Trophoblast cell (in vitro differentiated cells and primary cell): ENCODE measurements at regions not wholly inside any gene's neighbourhood (a gene's known extent, or its start where the extent isn't known, plus 50 kb on each side); places are given as distances from the start of the nearest gene placed in this dataset.

ENCODE experiments used
- DNase-seq, 2 donors: peaks; one replicate each; pipeline ENCODE4 v3.0.0-alpha.2; 2016
- H2AFZ ChIP-seq: 2 replicates; pipeline ENCODE4 v1.6.1; 2013; ENCODE audit warnings: low read length, moderate library complexity, mild to moderate bottlenecking; ENCODE audit not compliant: insufficient read depth, poor library complexity
- H2AK5ac ChIP-seq: 2 replicates; pipeline ENCODE4 v1.6.1; 2013; ENCODE audit warnings: mild to moderate bottlenecking, low read length
- H2BK120ac ChIP-seq: 2 replicates; pipeline ENCODE4 v1.6.1; 2013; ENCODE audit warnings: low read length, mild to moderate bottlenecking, moderate library complexity; ENCODE audit not compliant: insufficient read depth, poor library complexity
- H2BK12ac ChIP-seq: 2 replicates; pipeline ENCODE4 v1.6.1; 2013; ENCODE audit warnings: mild to moderate bottlenecking, low read length, moderate library complexity
- H2BK5ac ChIP-seq: 2 replicates; pipeline ENCODE4 v1.6.1; 2013; ENCODE audit warnings: low read length, low read depth, moderate library complexity, mild to moderate bottlenecking; ENCODE audit not compliant: poor library complexity
- H3K14ac ChIP-seq: 2 replicates; pipeline ENCODE4 v1.6.1; 2013; ENCODE audit warnings: mild to moderate bottlenecking, low read length
- H3K18ac ChIP-seq: 2 replicates; pipeline ENCODE4 v1.6.1; 2013; ENCODE audit warnings: mild to moderate bottlenecking, low read length
- H3K23ac ChIP-seq: 2 replicates; pipeline ENCODE4 v1.6.1; 2013; ENCODE audit warnings: low read length
- H3K27ac ChIP-seq: 2 replicates; pipeline ENCODE4 v1.5.1; 2013; ENCODE audit warnings: low read depth, mild to moderate bottlenecking, inconsistent platforms, low read length, moderate library complexity
- H3K27me3 ChIP-seq: 2 replicates; pipeline ENCODE4 v1.6.1; 2013; ENCODE audit warnings: inconsistent platforms, mild to moderate bottlenecking, low read length, moderate library complexity; ENCODE audit not compliant: insufficient read depth
- H3K36me3 ChIP-seq, 2 experiments: 1 replicate in 1 of 2; 2 replicates in 1 of 2; pipeline ENCODE4 v1.6.1; 2013; ENCODE audit warnings: low read length in 2 of 2, mild to moderate bottlenecking in 2 of 2, moderate library complexity in 1 of 2; ENCODE audit not compliant: insufficient read depth in 2 of 2, control insufficient read depth in 1 of 2
- H3K4ac ChIP-seq: 2 replicates; pipeline ENCODE4 v1.6.1; 2013; ENCODE audit warnings: low read depth, mild to moderate bottlenecking, low read length, moderate library complexity
- H3K4me1 ChIP-seq, 2 experiments: 1 replicate in 1 of 2; 2 replicates in 1 of 2; pipeline ENCODE4 v1.6.1; 2013; ENCODE audit warnings: low read length in 2 of 2, mild to moderate bottlenecking in 2 of 2, moderate library complexity in 1 of 2; ENCODE audit not compliant: insufficient read depth in 2 of 2, control insufficient read depth in 1 of 2
- H3K4me2 ChIP-seq: 2 replicates; pipeline ENCODE4 v1.6.1; 2013; ENCODE audit warnings: inconsistent platforms, mild to moderate bottlenecking, low read length, moderate library complexity
- H3K4me3 ChIP-seq: 2 replicates; pipeline ENCODE4 v1.5.1; 2013; ENCODE audit warnings: mild to moderate bottlenecking, low read depth, low read length, inconsistent platforms
- H3K79me1 ChIP-seq: one replicate; pipeline ENCODE4 v1.6.1; 2013; ENCODE audit warnings: low read length
- H3K79me2 ChIP-seq: 2 replicates; pipeline ENCODE4 v1.6.1; 2013; ENCODE audit warnings: low read length, mild to moderate bottlenecking; ENCODE audit not compliant: control insufficient read depth, insufficient read depth, poor library complexity
- H3K9ac ChIP-seq: 2 replicates; pipeline ENCODE4 v1.6.1; 2013; ENCODE audit warnings: mild to moderate bottlenecking, low read length
- H3K9me3 ChIP-seq: 2 replicates; pipeline ENCODE4 v1.6.1; 2013; ENCODE audit warnings: low read depth, mild to moderate bottlenecking, control low read depth, inconsistent platforms, low read length; ENCODE audit not compliant: insufficient read depth
- H4K12ac ChIP-seq: 2 replicates; pipeline ENCODE4 v1.6.1; 2013; ENCODE audit warnings: low read depth, mild to moderate bottlenecking, low read length, moderate library complexity
- H4K8ac ChIP-seq: 2 replicates; pipeline ENCODE4 v1.6.1; 2013; ENCODE audit warnings: low read depth, mild to moderate bottlenecking, low read length, moderate library complexity
- H4K91ac ChIP-seq: one replicate; pipeline ENCODE4 v1.6.1; 2013; ENCODE audit warnings: low read depth, mild to moderate bottlenecking, low read length, moderate library complexity
- WGBS: extraction: QIAGEN DNeasy Blood & Tissue Kit; methylation state at CpG from one replicate; pipeline ENCODE4 v1.1.7; 2013; ENCODE audit warnings: missing lambda C conversion rate; ENCODE audit not compliant: insufficient read length, insufficient coverage; ENCODE audit errors: extremely low coverage; 5-methylcytosine and 5-hydroxymethylcytosine counted together

DNA sequence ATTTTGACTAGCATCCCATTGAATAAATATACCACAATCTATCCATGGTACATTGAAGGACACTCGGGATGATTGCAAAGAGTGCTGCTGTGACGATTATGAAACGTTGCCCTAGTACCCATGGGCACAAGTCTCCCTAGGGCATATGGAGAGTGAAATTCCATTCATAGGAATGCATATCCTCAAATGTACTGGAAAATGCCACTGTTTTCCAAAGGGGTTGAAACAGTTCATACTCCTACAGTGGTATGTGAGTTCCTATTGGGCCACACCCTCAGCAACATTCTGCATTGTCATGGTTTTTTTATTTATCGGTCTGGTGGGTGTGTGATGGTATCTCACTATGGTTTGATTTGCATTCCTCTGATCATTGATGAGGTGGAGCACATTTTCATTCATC is 130.6 kb downstream of the TWIST2 start:
- DNase-seq = no peak
- Histone ChIP-seq H3K79me1 (no peaks in the 10 kb centered on the region), H2BK5ac (no peak overlapping the region), H3K4me3 (no peak overlapping the region), H4K8ac (no peak overlapping the region), H4K12ac (no peak overlapping the region), H3K18ac (no peak overlapping the region), H3K4me2 (no peak overlapping the region), H3K9me3 (peaks cover 7% of the 10 kb centered on the region), H3K27me3 (no peaks in the 10 kb centered on the region), H3K4me1 (no peaks in the 10 kb centered on the region), H3K4ac (no peak overlapping the region), H3K23ac (no peak overlapping the region), H4K91ac (no peak overlapping the region), H2BK120ac (no peak overlapping the region), H3K14ac (no peak overlapping the region), H2AFZ (no peak overlapping the region), H2AK5ac (no peak overlapping the region), H2BK12ac (no peak overlapping the region), H3K27ac (no peak overlapping the region), H3K79me2 (no peaks in the 10 kb centered on the region), H3K9ac (no peak overlapping the region), H3K36me3 (no peaks in the 10 kb centered on the region)
- no CpG with 5 or more reads among the region's 4 CpGs for WGBS

GRCh38 chr2:238979636-238980035 is 131.8 kb downstream of the TWIST2 start:
- no peak overlapping the region for H4K8ac ChIP-seq
- no peak overlapping the region for H3K4me3 ChIP-seq
- H2AK5ac ChIP-seq = no peak overlapping the region
- no CpG with 5 or more reads among the region's 4 CpGs for WGBS
- H2BK12ac ChIP-seq = no peak overlapping the region
- no peaks in the 10 kb centered on the region for H3K27me3 ChIP-seq
- no peaks in the 10 kb centered on the region for H3K4me1 ChIP-seq
- H3K79me1 ChIP-seq = no peaks in the 10 kb centered on the region
- H3K18ac ChIP-seq = no peak overlapping the region
- H3K79me2 ChIP-seq = no peaks in the 10 kb centered on the region
- H4K91ac ChIP-seq = no peak overlapping the region
- no peak overlapping the region for H3K14ac ChIP-seq
- no peak overlapping the region for H4K12ac ChIP-seq
- no peak overlapping the region for H3K23ac ChIP-seq
- no peak overlapping the region for H3K4me2 ChIP-seq
- H2BK5ac ChIP-seq = no peak overlapping the region
- H3K9ac ChIP-seq = no peak overlapping the region
- no peak overlapping the region for H3K27ac ChIP-seq
- H3K9me3 ChIP-seq = peaks cover 7% of the 10 kb centered on the region
- no peak overlapping the region for H2AFZ ChIP-seq
- no peak overlapping the region for H2BK120ac ChIP-seq
- no peaks in the 10 kb centered on the region for H3K36me3 ChIP-seq
- no peak overlapping the region for H3K4ac ChIP-seq
- no peak for DNase-seq

DNA sequence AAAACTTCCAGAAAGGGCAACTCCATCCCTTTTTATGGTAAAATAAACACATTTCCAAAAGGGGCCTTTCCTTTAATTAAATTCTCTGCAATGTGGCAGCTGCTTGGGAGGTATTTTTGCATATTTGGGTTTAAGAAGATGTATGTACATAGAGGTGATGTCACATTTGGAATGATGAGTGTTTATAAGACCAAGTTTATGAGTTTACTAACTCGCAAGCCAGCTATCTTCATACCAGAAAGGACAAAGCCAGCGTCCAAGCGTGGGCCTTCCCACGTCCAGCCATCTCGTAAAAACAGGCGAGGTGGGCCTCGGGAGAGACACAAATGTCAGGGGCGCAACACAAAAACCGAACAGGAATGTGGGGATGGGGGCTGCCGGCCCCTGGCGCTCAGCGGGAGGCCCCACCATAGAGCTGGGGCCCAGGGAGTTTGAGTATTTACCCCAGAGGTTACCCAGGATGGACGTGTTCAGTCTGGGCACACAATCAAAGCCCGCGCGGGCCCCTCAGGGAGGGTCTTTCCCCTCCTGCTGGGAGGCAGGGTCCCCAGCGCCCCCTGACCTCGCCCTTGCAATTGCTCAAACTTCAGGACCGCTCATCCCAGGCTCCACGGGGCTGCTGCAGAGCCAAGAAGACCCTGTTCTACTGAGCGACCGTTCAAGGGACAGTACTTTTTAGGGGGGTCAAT is 137.3 kb downstream of the TWIST2 start:
- Histone ChIP-seq H3K79me2 (no peaks in the 10 kb centered on the region), H3K23ac (no peak overlapping the region), H4K12ac (no peak overlapping the region), H3K14ac (no peak overlapping the region), H2AK5ac (no peak overlapping the region), H3K9ac (no peak overlapping the region), H3K27ac (no peak overlapping the region), H2AFZ (no peak overlapping the region), H3K27me3 (no peaks in the 10 kb centered on the region), H4K8ac (no peak overlapping the region), H3K4me3 (no peak overlapping the region), H3K4me1 (no peaks in the 10 kb centered on the region), H4K91ac (no peak overlapping the region), H2BK5ac (no peak overlapping the region), H3K4me2 (no peak overlapping the region), H2BK120ac (no peak overlapping the region), H3K9me3 (peaks cover 5% of the 10 kb centered on the region), H3K36me3 (no peaks in the 10 kb centered on the region), H3K18ac (no peak overlapping the region), H3K79me1 (no peaks in the 10 kb centered on the region), H2BK12ac (no peak overlapping the region), H3K4ac (no peak overlapping the region)
- no CpG with 5 or more reads among the region's 22 CpGs for WGBS
- DNase-seq = no peak

DNA sequence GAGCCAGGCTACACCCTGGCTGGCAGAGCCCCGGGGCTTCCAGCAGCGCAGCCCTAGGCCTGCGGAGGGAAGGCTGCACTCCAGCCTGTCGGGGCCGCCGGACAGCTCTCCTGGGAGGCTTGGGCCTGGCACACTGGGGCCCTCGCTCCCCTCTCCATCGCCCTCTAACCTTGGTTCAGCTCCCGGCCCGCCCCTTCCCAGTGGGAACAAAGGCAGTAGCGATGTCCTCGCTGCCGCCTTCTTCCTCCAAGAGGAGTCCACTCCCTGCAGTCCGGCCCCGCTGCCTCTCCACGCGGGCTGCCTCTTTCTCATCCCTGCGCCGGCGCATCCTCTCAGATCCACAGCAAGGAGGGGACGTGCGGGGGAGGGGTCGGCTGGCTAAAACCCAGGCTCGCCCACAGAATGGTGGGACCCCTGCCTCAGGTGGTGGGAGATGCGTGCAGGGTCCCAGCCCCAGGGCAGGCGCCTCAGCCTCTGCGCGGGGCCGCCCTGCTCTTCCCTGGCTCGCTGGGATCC is 138.1 kb downstream of the TWIST2 start:
- no peak overlapping the region for H2AK5ac ChIP-seq
- no peak for DNase-seq
- H3K36me3 ChIP-seq = no peaks in the 10 kb centered on the region
- H3K18ac ChIP-seq = no peak overlapping the region
- H2BK120ac ChIP-seq = no peak overlapping the region
- H3K27ac ChIP-seq = no peak overlapping the region
- no peak overlapping the region for H4K12ac ChIP-seq
- H4K8ac ChIP-seq = no peak overlapping the region
- H3K4me1 ChIP-seq = no peaks in the 10 kb centered on the region
- no peak overlapping the region for H2AFZ ChIP-seq
- peaks cover 2% of the 10 kb centered on the region for H3K9me3 ChIP-seq
- H3K4me3 ChIP-seq = no peak overlapping the region
- no CpG with 5 or more reads among the region's 30 CpGs for WGBS
- no peak overlapping the region for H3K4ac ChIP-seq
- H2BK12ac ChIP-seq = no peak overlapping the region
- no peaks in the 10 kb centered on the region for H3K79me2 ChIP-seq
- H3K9ac ChIP-seq = no peak overlapping the region
- H3K14ac ChIP-seq = no peak overlapping the region
- no peak overlapping the region for H2BK5ac ChIP-seq
- H3K4me2 ChIP-seq = no peak overlapping the region
- H4K91ac ChIP-seq = no peak overlapping the region
- no peaks in the 10 kb centered on the region for H3K79me1 ChIP-seq
- no peak overlapping the region for H3K23ac ChIP-seq
- H3K27me3 ChIP-seq = no peaks in the 10 kb centered on the region
